Fibroblast of lung (primary cell): ENCODE measurements at regions not wholly inside any gene's neighbourhood (a gene's known extent, or its start where the extent isn't known, plus 50 kb on each side); places are given as distances from the start of the nearest gene placed in this dataset.

Experiments
- CTCF ChIP-seq, 2 donors: IDR thresholded peaks in 1 of 2; conservative IDR thresholded peaks in 1 of 2; 1 replicate in 1 of 2; 2 replicates in 1 of 2; pipeline ENCODE4 v1.5.1; 2011 to 2012; ENCODE audit warnings: low read length in 2 of 2, control low read depth in 1 of 2, inconsistent platforms in 1 of 2, low read depth in 1 of 2, mild to moderate bottlenecking in 1 of 2
- EZH2 ChIP-seq: IDR thresholded peaks from 2 replicates; pipeline ENCODE4 v1.5.1; 2012; ENCODE audit warnings: low read length, control low read depth, mild to moderate bottlenecking; ENCODE audit errors: missing control alignments

- no peak for TF ChIP-seq CTCF (conservative IDR thresholded peaks at IDR 0.05 in 1 of 2, IDR thresholded peaks at IDR 0.05 in 1 of 2; ENCODE audit: low read depth in 1 of 2, low read length in 2 of 2)
- no peak for TF ChIP-seq EZH2
Measured at GRCh38 chr13:80284290-80284689, 56.6 kb downstream of the SPRY2 start.
